Epithelial cell of proximal tubule (primary cell): ENCODE measurements at regions not wholly inside any gene's neighbourhood (a gene's known extent, or its start where the extent isn't known, plus 50 kb on each side); places are given as distances from the start of the nearest gene placed in this dataset.

ENCODE experiments used
- DNase-seq: peaks from one replicate; pipeline ENCODE4 v3.0.0-alpha.2; 2011; ENCODE audit warnings: low read depth
- H3K4me3 ChIP-seq: 2 replicates; pipeline ENCODE4 v1.5.1; 2011; ENCODE audit warnings: low read depth, mild to moderate bottlenecking, low read length
- TF ChIP-seq, protein P1 (sequence below): conservative IDR thresholded peaks from 2 replicates; pipeline ENCODE4 v1.5.1; 2012; ENCODE audit warnings: low read depth, mild to moderate bottlenecking, low read length

GRCh38 chr18:41465386-41465785 is 489.6 kb upstream of the PIK3C3 start:
- TF ChIP-seq, protein P1, sequence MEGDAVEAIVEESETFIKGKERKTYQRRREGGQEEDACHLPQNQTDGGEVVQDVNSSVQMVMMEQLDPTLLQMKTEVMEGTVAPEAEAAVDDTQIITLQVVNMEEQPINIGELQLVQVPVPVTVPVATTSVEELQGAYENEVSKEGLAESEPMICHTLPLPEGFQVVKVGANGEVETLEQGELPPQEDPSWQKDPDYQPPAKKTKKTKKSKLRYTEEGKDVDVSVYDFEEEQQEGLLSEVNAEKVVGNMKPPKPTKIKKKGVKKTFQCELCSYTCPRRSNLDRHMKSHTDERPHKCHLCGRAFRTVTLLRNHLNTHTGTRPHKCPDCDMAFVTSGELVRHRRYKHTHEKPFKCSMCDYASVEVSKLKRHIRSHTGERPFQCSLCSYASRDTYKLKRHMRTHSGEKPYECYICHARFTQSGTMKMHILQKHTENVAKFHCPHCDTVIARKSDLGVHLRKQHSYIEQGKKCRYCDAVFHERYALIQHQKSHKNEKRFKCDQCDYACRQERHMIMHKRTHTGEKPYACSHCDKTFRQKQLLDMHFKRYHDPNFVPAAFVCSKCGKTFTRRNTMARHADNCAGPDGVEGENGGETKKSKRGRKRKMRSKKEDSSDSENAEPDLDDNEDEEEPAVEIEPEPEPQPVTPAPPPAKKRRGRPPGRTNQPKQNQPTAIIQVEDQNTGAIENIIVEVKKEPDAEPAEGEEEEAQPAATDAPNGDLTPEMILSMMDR, result no peak
- H3K4me3 ChIP-seq, result no peak overlapping the region
- no peak for DNase-seq

DNA sequence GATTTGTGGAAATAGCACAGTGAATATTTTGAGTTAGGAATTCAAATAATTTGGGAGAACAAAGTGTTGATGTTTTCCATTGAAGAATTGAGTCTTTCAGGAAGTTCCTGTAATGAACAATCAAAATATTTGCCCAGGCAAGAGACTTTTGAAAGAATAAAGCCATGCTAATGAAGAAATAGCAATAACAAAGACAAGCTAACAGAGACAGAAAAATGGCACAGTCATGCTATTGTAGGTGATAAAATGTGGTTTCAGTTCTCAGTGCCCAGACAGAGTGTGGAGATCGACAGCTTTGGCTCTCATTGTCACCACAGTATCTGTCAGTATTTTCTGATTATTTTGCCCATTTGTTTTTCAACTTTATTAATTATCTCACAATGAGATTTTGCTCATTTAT is 490.8 kb upstream of the PIK3C3 start:
- DNase-seq, result no peak
- H3K4me3 ChIP-seq, result no peak overlapping the region
- TF ChIP-seq, protein P1, result no peak

GRCh38 chr18:41462946-41463345 is 492.1 kb upstream of the PIK3C3 start:
- H3K4me3 ChIP-seq, result no peak overlapping the region
- DNase-seq, result no peak

DNA sequence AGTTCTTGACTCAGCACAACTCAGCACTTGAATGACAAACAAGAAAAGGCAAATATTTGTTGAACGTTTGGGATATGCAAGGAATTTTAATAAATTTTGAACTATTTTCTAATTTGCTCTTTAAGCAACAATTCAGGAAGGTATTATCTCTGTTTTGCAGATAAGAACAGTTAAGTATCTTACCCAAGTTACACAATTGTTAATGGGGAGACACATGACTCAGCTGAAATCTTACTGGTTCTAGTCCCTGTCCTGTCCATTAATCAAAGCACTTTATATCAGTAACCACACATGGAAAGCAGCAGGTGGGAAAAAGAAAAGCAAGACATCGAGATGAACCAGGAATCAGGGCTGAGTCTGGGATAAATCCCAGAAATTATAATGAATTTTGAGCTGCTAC is 493.9 kb upstream of the PIK3C3 start:
- H3K4me3 ChIP-seq, result no peak overlapping the region
- DNase-seq, result no peak
- TF ChIP-seq, protein P1, result no peak

More at GRCh38 chr18:41462946-41463345, 492.1 kb upstream of the PIK3C3 start:
- TF ChIP-seq, protein P1, result no peak

- no peak overlapping the region for H3K4me3 ChIP-seq
- no peak for DNase-seq
- TF ChIP-seq, protein P1, result no peak
Observed at GRCh38 chr18:41459656-41460055, 495.4 kb upstream of the PIK3C3 start.

GRCh38 chr18:41458376-41458775 is 496.7 kb upstream of the PIK3C3 start:
- TF ChIP-seq, protein P1, result no peak
- no peak overlapping the region for H3K4me3 ChIP-seq
- no peak for DNase-seq

DNA sequence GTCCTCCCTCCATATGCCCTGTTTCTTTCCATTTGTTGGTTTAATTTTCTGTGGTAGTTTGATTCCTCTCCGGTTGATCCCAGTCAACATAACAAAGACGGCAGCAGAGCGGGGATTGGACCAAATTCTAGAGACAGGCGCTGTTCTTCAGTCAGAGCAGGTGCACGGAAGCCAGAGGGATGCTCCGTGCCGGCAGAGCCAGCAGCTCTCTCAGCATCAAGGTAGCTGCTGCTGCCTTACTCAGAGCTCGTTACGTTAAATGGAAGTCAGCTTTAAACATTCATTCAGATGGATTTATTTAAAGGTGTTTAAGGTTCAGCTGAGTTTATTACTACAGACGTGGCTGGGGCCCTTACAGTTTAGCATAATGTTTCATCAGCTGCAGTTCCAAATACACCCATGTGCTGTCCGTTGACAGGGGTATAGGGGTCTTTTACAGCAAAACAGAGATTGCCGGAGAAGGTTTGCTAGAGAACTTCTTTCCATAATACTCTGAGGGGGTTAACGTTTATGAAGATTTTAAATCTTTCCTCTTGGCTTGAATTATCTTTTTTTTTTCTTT is 497.2 kb upstream of the PIK3C3 start:
- no peak overlapping the region for H3K4me3 ChIP-seq
- TF ChIP-seq, protein P1, result no peak
- no peak for DNase-seq
